ENCODE measurements at regions not wholly inside any gene's neighbourhood (a gene's known extent, or its start where the extent isn't known, plus 50 kb on each side); places are given as distances from the start of the nearest gene placed in this dataset.

- TF ChIP-seq CTCF (IDR thresholded peaks at IDR 0.05) = no peak
- no peak for TF ChIP-seq EZH2 (IDR thresholded peaks at IDR 0.05; ENCODE audit: borderline replicate concordance, insufficient read depth, low read depth, low read length, poor library complexity, severe bottlenecking)
Observed at GRCh38 chr2:13093416-13093991, 376.8 kb downstream of the TRIB2 start.

Data from B cell (primary cell).